Colon (tissue), 2 donors: ENCODE measurements at regions not wholly inside any gene's neighbourhood (a gene's known extent, or its start where the extent isn't known, plus 50 kb on each side); places are given as distances from the start of the nearest gene placed in this dataset.
"Not testable (repeated sequence)": the region's sequence is repeated elsewhere in the genome, so short reads cannot be mapped to it uniquely, and the experiment has no call there.

Experiments
- FAIRE-seq: peaks from 2 replicates; lab custom pipeline; 2012; peaks lifted over from hg19 to GRCh38; lab: Jason Lieb, UNC
- donor health status: control.
- donor health status: control.

- FAIRE-seq, result no peak
These were observed 52.6 kb upstream of the SP8 start for GRCh38 chr7:20839196-20839735.

DNA sequence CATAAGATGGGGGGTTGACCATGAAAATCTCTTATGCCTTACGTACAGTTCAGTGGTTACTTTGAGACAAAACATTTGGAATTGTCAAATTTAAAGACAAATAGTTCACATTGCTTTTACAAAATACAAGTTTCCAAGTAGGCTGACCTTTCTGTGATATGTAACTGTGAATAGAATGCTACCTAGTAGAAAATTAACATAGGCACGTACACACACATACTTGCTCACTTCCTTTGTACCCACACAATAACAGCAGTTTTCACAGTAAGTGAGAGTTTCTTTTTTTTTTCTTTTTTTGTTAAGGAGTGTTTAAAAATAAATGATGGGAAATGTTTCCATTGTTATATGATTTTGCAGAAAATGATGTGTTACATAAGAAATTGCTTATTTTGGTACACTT is 53.3 kb upstream of the SP8 start:
- FAIRE-seq, result no peak

DNA sequence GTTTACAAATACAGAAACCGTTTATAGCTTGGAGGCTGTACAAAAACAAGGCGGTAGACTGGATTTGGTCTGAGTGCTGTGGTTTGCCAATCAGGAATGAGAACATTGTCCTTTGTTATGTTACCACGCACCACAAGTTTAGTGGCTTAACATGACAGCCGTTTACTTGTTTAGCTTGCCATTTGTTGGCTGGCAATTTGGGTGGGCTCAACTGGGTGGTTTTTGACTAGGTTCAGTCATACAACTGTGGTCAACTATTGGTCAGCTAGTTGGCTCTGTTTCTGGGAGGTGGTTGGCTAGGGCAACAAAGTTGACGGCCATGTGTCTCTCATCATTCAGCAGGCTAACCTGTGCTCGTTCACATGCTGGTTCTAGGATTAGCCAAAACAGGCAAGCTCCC is 60.1 kb upstream of the SP8 start:
- FAIRE-seq, result no peak

DNA sequence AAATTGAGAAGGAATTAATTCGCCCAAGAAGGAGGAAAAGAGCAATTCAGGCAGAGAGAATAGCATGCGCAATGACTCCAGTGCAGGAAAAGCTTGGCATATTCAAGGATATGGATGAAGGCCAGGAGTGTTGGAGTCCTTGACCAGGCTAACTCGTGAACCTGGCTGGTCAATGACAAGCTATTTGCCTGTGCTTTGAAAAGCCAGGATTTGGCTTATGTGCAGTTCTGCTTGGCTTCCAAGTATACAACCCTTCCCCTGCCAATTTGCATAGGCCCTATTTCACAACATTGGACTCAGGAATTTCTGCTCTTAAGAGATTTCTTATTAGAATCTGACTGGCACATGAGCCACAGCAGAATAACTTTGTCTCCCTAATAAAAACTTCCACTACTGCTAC is 72.3 kb upstream of the SP8 start:
- no peak for FAIRE-seq

DNA sequence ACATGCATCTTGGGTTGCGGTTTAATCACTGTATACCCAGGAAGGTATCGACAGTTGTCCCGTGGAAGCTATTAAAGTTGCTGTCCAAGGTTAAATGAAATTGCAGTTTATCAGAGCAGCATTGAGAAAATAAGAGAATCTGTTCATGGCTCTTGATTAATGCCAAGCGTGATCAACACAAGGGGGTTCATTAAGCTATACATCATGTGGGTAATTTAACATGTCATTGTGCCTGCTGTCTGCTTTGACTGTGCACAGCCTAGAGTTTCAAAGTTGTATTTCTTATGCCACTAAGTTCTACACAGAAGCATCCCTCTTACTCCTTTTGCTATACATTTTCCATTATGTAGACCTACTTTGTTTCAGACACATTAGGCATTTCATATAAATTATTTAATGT is 74.8 kb upstream of the SP8 start:
- no peak for FAIRE-seq

- no peak for FAIRE-seq
These were observed 75.9 kb upstream of the SP8 start for GRCh38 chr7:20862554-20862953.

GRCh38 chr7:20864221-20864620 is 77.5 kb upstream of the SP8 start:
- FAIRE-seq, result no peak

DNA sequence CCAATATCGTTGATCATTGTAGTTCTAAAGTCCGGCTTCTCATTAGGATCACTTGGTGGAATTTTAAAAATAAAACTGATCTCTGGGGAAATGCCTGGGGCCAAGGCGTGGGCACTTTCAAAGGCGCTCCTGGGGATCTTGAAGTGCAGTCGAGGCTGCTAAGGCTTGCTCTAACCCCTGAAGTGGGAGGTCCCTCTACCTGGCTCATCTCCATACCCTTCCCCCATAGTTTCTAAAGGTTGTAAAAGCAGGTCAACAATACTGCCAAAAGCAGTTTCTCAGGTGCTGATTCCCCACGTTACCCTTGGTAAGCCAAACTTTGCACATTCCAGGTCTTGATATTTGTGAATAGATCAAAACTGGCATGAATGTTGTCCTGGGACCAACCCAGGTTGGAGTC is 79.0 kb upstream of the SP8 start:
- no peak for FAIRE-seq

DNA sequence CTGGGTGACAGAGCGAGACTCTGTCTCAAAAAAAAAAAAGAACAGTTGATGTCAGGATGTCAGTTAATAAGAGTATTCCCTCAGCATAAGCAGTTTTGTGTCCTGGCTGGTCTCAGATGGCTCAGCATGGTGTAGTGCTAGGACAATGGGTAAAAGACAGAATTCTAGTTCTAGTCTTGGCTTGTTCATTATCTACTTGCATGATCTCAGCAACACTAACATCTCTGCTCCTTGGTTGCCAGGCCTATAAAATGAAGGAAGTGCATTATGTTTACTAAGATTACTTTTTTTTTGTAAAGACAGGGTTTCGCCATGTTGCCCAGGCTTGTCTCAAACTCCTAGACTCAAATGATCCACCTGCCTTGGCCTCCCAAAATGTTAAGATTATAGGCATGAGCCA is 84.3 kb upstream of the SP8 start:
- FAIRE-seq, result no peak

DNA sequence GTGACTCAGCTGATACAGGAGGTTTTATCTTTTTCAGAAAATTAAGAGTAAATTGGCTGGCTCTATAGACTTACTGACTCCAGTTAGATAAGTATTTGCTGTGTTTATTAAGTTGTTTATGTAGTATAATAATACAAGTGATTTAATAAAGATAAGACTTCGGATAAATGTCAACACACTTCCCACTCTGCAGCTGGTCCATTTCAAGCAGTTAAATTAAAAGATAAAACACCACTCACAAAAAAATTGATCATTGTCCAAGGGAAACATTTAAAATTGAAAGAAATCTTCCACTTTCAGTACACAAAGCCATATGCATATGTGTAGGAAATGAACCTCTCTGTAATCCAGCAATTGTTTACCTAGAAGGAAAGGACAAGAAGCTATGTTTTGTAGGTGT is 106.1 kb upstream of the SP8 start:
- FAIRE-seq, result no peak

- FAIRE-seq, result no peak
These were observed 108.1 kb upstream of the SP8 start for GRCh38 chr7:20894806-20895205.

DNA sequence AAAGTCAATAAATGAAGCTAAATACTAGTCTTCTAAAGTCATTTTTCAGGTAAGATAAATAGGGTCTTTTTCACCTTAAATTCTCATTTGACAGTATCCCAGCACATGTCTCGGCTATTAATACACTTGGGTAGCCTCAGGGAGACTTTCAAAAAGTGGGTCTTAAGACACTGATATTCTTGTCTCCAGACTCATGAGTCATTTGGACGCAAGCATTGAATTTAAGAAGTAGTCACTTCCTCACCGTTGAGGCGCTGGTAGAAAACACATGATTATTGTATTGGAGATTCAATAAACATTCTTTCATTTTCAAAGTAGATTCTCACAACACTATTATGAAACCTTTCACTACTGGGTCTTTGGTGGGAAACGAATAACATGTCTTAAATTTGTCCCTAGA is 108.9 kb upstream of the SP8 start:
- no peak for FAIRE-seq

DNA sequence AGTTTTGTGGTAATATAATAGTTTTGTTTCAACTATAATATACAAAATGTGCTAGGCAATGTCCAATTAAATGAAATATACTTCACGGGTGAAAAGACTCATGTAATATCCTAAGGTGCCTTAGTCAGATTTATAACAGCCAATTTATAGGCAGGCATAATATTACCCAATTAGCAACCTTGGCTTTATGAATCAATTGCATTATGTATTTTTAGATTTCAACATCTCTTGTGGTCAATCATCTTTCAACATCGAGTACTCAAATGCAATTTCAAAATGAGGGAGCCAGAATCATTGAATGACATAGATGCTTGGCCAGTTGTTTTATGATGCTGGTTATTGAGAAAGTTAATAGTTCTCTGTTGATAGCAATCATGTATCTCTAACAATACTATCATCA is 110.3 kb upstream of the SP8 start:
- FAIRE-seq, result no peak

DNA sequence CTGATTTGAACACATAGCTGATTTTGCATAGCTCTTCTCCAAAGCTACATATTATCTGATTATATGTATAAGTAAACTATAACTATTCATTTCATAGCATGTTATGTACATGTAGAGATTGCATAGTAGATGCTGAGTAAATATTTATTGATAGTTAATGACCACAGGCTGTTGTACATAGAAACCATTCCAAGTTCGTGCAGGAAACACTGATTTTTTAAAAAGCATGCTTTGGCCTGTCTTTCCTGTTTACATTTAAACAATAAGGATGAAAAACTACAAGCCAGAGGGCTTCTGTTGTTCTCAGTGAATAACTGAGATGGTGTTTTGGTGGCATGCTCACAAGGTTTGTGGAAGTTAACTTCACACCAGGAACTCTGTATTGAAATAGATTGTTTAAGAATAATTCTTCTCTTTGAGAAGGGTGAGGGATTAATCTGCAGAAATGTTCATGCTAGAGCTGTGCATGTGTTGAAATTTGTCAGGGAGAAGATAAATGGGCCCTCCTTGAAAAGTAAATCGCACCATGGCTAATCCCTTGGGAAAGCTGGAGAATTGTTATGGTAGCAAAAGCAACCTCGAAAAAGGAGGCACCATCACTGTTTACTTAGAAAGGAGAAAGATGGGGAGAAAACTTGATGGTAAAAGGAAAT is 120.2 kb upstream of the SP8 start:
- FAIRE-seq, result no peak

GRCh38 chr7:20911081-20911480 is 124.4 kb upstream of the SP8 start:
- FAIRE-seq, result no peak

DNA sequence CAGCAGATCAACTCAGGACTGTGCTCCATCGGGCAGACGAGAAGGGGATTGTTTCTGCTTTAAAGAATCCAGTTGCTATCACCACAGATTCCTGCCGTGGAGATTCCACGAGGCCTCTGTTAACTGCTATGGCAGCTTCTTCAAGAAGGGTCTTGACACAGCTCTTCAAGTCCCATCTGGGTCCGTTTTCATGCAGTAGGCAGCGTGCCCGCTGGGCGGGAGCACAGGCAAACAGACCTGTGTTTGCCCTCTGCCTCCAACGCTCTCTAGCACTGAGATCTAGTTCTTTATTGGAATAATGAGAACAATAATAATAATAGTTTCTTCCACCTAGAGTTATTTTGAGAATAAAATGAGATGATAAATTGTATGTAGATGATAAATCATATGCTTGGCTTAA is 127.2 kb upstream of the SP8 start:
- no peak for FAIRE-seq

GRCh38 chr7:20916311-20916710 is 129.6 kb upstream of the SP8 start:
- FAIRE-seq, result no peak

DNA sequence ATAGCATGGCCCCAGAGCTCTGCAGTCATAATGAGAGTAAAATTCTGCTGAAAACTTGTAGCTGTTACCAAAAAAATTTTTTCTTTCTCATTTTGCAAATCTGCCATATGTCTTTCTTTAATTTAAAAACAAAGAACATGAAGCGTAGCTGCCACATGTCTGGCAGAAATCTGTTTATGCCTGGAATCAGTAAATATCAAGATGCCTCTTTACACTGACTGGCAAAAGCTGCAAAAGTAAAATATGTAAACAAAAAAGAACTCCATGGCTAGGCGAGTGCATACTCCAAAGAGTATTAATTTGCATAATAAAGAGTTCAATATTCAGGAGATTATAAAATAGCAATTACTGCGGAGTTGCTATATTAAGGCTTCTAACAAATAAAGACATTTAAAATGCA is 130.9 kb upstream of the SP8 start:
- FAIRE-seq, result no peak

DNA sequence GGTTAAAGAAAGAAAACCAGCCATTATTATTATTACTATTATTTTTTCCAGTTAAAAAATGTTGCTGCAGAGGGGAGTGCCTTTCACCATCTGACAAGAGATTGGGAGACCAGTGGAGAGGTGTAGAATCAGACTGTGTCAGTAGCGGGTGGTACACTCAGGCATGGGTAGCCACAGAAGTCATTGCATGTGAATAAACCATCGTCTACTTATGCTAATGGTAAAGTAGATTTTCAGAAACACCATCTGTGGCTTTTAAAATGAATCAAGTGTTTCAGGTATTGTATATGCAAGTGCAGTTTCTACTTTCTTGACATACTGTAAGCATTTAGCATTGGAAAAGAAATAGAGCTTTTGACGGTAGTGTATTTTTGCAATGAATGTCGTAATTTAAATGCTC is 131.5 kb upstream of the SP8 start:
- no peak for FAIRE-seq

DNA sequence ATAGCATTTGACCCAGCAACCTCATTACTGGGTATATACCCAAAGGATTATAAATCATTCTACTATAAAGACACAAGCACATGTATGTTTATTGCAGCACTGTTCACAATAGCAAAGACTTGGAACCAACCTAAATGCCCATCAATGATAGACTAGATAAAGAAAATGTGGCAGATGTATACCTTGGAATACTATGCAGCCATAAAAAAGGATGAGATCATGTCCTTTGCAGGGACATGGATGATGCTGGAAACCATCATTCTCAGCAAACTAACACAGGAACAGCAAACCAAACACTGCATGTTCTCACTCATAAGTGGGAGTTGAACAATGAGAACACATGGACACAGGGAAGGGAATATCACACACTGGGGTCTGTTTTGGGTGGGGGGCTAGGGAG is 140.5 kb upstream of the SP8 start:
- FAIRE-seq, result not testable (repeated sequence)

GRCh38 chr7:20927976-20928375 is 141.3 kb upstream of the SP8 start:
- no peak for FAIRE-seq

GRCh38 chr7:20929199-20929598 is 142.5 kb upstream of the SP8 start:
- no peak for FAIRE-seq

GRCh38 chr7:20931739-20932138 is 145.1 kb upstream of the SP8 start:
- FAIRE-seq, result no peak

DNA sequence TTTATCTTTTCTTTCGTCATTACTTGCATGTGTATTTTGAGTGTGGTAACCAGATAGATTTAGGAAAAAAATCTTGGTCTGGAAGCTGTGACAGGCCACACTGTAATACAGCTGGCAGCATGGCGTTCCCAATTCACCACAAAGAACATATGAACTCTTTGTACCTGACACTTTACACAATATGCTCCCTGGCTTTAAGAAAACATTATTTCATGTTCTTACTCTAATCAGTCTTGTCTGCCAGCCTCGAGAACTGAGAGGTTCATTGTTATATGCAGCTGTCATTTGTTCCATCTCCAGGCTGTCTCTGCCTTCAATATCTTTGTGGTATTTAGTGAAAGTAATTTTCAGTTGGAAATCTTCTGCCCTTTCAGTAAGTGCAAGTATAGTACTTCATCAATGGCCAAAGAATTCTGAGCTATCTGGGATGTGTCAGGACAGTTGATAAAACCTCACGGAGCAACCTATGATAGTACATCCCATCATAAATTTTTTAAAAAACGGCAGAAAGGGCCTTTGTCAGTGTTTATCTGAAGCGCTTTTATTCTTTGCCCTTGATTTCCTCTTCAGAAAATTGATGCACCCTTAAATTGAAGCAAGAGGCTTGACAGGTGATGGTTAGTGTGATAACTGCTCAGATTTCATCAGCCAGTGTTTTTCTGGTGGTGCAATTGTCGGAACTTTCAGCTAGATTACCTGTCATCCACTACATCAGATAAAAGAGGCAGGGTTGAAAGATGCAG is 146.3 kb upstream of the SP8 start:
- FAIRE-seq, result no peak
